ENCODE measurements at regions not wholly inside any gene's neighbourhood (a gene's known extent, or its start where the extent isn't known, plus 50 kb on each side); places are given as distances from the start of the nearest gene placed in this dataset.

GRCh38 chr1:79285667-79286066, 279.1 kb upstream of the ADGRL4 start:
- TF ChIP-seq TAF1 (IDR thresholded peaks at IDR 0.05; ENCODE audit: low read depth) (no peak), RAD21 (IDR thresholded peaks at IDR 0.05; ENCODE audit: low read depth) (no peak), YY1 (IDR thresholded peaks at IDR 0.05; ENCODE audit: low read depth) (no peak), EP300 (IDR thresholded peaks at IDR 0.05; ENCODE audit: borderline replicate concordance) (no peak), NFIC (IDR thresholded peaks at IDR 0.05) (no peak)
